Spleen (tissue), 11 donors: ENCODE measurements at regions not wholly inside any gene's neighbourhood (a gene's known extent, or its start where the extent isn't known, plus 50 kb on each side); places are given as distances from the start of the nearest gene placed in this dataset.
"Not testable (repeated sequence)": the region's sequence is repeated elsewhere in the genome, so short reads cannot be mapped to it uniquely, and the experiment has no call there.

Experiments
- DNase-seq: peaks from one replicate; pipeline ENCODE4 v3.0.0-alpha.2; 2020
- H3K27ac ChIP-seq, 8 donors: fragments of 200-600 bp; sonication (generic) in 7 of 8; 1 replicate in 4 of 8; 2 replicates in 4 of 8; pipeline versions ENCODE4 v1.5.0 to v1.8.0; 2016 to 2021; ENCODE audit warnings: inconsistent platforms in 4 of 8, mild to moderate bottlenecking in 4 of 8, moderate library complexity in 1 of 8
- H3K27me3 ChIP-seq, 7 donors: fragments of 200-600 bp; sonication (generic) in 6 of 7; replicated peaks in 1 of 7; 1 replicate in 4 of 7; 2 replicates in 3 of 7; pipeline versions ENCODE4 v1.5.0 to v1.8.0; 2016 to 2021; ENCODE audit warnings: inconsistent platforms in 3 of 7, mild to moderate bottlenecking in 1 of 7
- H3K36me3 ChIP-seq, 6 donors: fragments of 200-600 bp; sonication (generic) in 5 of 6; 1 replicate in 4 of 6; 2 replicates in 2 of 6; pipeline versions ENCODE4 v1.5.0 to v1.8.0; 2016 to 2021; ENCODE audit warnings: inconsistent platforms in 2 of 6
- H3K4me1 ChIP-seq, 6 donors: fragments of 200-600 bp; sonication (generic) in 5 of 6; 1 replicate in 3 of 6; 2 replicates in 3 of 6; pipeline versions ENCODE4 v1.5.0 to v1.8.0; 2016 to 2021; ENCODE audit warnings: inconsistent platforms in 3 of 6
- H3K4me3 ChIP-seq, 8 donors: fragments of 200-600 bp; sonication (generic) in 7 of 8; 1 replicate in 4 of 8; 2 replicates in 4 of 8; pipeline versions ENCODE4 v1.5.0 to v1.8.0; 2016 to 2021; ENCODE audit warnings: inconsistent platforms in 4 of 8, mild to moderate bottlenecking in 4 of 8, moderate library complexity in 2 of 8
- H3K9me3 ChIP-seq, 8 donors: fragments of 200-600 bp; sonication (generic) in 7 of 8; 1 replicate in 4 of 8; 2 replicates in 4 of 8; pipeline versions ENCODE4 v1.5.0 to v1.8.0; 2016 to 2021; ENCODE audit warnings: inconsistent platforms in 4 of 8
- CTCF ChIP-seq, 11 experiments: fragments of 200-600 bp in 7 of 11; fragments of 450-650 bp in 4 of 11; sonication (generic) in 4 of 11; IDR thresholded peaks in 8 of 11; conservative IDR thresholded peaks in 3 of 11; 1 replicate in 7 of 11; 2 replicates in 4 of 11; pipeline versions ENCODE4 v1.4.0 to v1.8.0; 2016 to 2021; ENCODE audit warnings: antibody characterized with exemption in 11 of 11, inconsistent platforms in 4 of 11, mild to moderate bottlenecking in 1 of 11
- POLR2A ChIP-seq, 3 donors: fragments of 450-650 bp; IDR thresholded peaks; one replicate each; pipeline ENCODE4 v1.5.1; 2017; ENCODE audit warnings: antibody characterized with exemption in 3 of 3, mild to moderate bottlenecking in 1 of 3
- POLR2AphosphoS5 ChIP-seq, 3 donors: sonication (generic); formaldehyde crosslinking; IDR thresholded peaks; one replicate each; pipeline ENCODE4 v1.5.1; 2017; ENCODE audit warnings: antibody characterized with exemption in 3 of 3
- WGBS, 5 donors: extraction: QIAGEN DNeasy Blood & Tissue Kit in 3 of 5; methylation state at CpG; one replicate each; pipeline versions ENCODE4 v1.1.5 to v1.1.7; 2013 to 2018; 5-methylcytosine and 5-hydroxymethylcytosine counted together
- intact Hi-C: fragments of 100-400 bp; cut with DNase I; formaldehyde crosslinking; loops from one replicate; pipeline ENCODE4 v1.15.0; 2023; ENCODE audit warnings: low total_unique reads
- donor health status: healthy with polysubstance abuse.
- donor health status: DM: no; HTN: no; CAD: no; lungs with moderate emphysema.
- donor health status: DM: no; HTN: no; CAD: no.
- donor health status: Bipolar disorder and iron deficiency.
- donor health status: healthy.
- donor health status: DM: no; HTN: no; CAD: no.
- donor health status: DM: yes; HTN: yes; CAD: no.

- no peak for DNase-seq
- intact Hi-C loops = no loop called here
- no peak for TF ChIP-seq POLR2AphosphoS5 (IDR thresholded peaks at IDR 0.05)
- no peak for TF ChIP-seq POLR2A (IDR thresholded peaks at IDR 0.05)
- TF ChIP-seq CTCF (IDR thresholded peaks at IDR 0.05 in 8 of 11, conservative IDR thresholded peaks at IDR 0.05 in 3 of 11) = no peak
- Histone ChIP-seq H3K36me3 (no peaks in the 10 kb centered on the region), H3K27ac (no peak overlapping the region), H3K27me3 (no peaks in the 10 kb centered on the region), H3K9me3 (peaks cover 0 to 7% (median 0%) of the 10 kb centered on the region in 8 donors), H3K4me1 (no peaks in the 10 kb centered on the region), H3K4me3 (no peak overlapping the region)
- WGBS, 5 donors = 88 to 96% (median 93%) methylated on average over 6 of the region's 6 CpGs
Measured at GRCh38 chr13:76285463-76285862, 600.7 kb downstream of the KCTD12 start.

GRCh38 chr13:76279766-76280165 lies 606.4 kb downstream of the KCTD12 start:
- H3K27me3 ChIP-seq, H3K27ac ChIP-seq, H3K36me3 ChIP-seq, H3K4me1 ChIP-seq, H3K4me3 ChIP-seq, intact Hi-C loops, DNase-seq, H3K9me3 ChIP-seq: not testable (repeated sequence)
- WGBS, 5 donors = 33 to 51% (median 47%) methylated on average over 1 of the region's 1 CpG

GRCh38 chr13:76271728-76272232 lies 614.4 kb downstream of the KCTD12 start:
- Histone ChIP-seq H3K9me3 (peaks cover 0 to 31% (median 0%) of the 10 kb centered on the region in 8 donors), H3K27me3 (no peaks in the 10 kb centered on the region), H3K4me3 (no peak overlapping the region), H3K36me3 (no peaks in the 10 kb centered on the region), H3K27ac (no peak overlapping the region), H3K4me1 (no peaks in the 10 kb centered on the region)
- intact Hi-C loops = no loop called here
- DNase-seq = no peak
- WGBS, 5 donors = 67 to 95% (median 78%) methylated on average over 2 of the region's 2 CpGs
- TF ChIP-seq POLR2AphosphoS5 (IDR thresholded peaks at IDR 0.05) = no peak
- no peak for TF ChIP-seq POLR2A (IDR thresholded peaks at IDR 0.05)
- no peak for TF ChIP-seq CTCF (IDR thresholded peaks at IDR 0.05 in 8 of 11, conservative IDR thresholded peaks at IDR 0.05 in 3 of 11)

- H3K4me3 ChIP-seq, H3K4me1 ChIP-seq, intact Hi-C loops, H3K36me3 ChIP-seq, H3K27ac ChIP-seq, H3K27me3 ChIP-seq, DNase-seq: not testable (repeated sequence)
- peaks cover 0 to 31% (median 0%) of the 10 kb centered on the region in 8 donors for H3K9me3 ChIP-seq
- WGBS, 5 donors = 77 to 87% (median 80%) methylated on average over 4 of the region's 4 CpGs
Measured at GRCh38 chr13:76268307-76268706, 617.9 kb downstream of the KCTD12 start.

GRCh38 chr13:76267216-76267615 lies 619.0 kb downstream of the KCTD12 start:
- Histone ChIP-seq H3K27me3 (no peaks in the 10 kb centered on the region), H3K27ac (no peak overlapping the region), H3K4me1 (no peaks in the 10 kb centered on the region), H3K36me3 (no peaks in the 10 kb centered on the region), H3K4me3 (no peak overlapping the region), H3K9me3 (peaks cover 0 to 25% (median 0%) of the 10 kb centered on the region in 8 donors)
- DNase-seq = no peak
- intact Hi-C loops = no loop called here
- TF ChIP-seq CTCF (IDR thresholded peaks at IDR 0.05 in 8 of 11, conservative IDR thresholded peaks at IDR 0.05 in 3 of 11) (no peak), POLR2AphosphoS5 (IDR thresholded peaks at IDR 0.05) (no peak), POLR2A (IDR thresholded peaks at IDR 0.05) (no peak)
- WGBS, 5 donors = 73 to 91% (median 77%) methylated on average over 3 of the region's 3 CpGs
